GM10266 (cell line): ENCODE measurements at regions not wholly inside any gene's neighbourhood (a gene's known extent, or its start where the extent isn't known, plus 50 kb on each side); places are given as distances from the start of the nearest gene placed in this dataset.

Experiments
- DNase-seq: peaks from one replicate; pipeline ENCODE4 v3.0.0; 2012; ENCODE audit errors: extremely low spot score
- TF ChIP-seq, protein P1 (sequence below): IDR thresholded peaks from 2 replicates; pipeline ENCODE4 v1.5.1; 2012; ENCODE audit warnings: mild to moderate bottlenecking, low read depth; ENCODE audit not compliant: control insufficient read depth, insufficient read depth; ENCODE audit errors: missing control alignments

DNA sequence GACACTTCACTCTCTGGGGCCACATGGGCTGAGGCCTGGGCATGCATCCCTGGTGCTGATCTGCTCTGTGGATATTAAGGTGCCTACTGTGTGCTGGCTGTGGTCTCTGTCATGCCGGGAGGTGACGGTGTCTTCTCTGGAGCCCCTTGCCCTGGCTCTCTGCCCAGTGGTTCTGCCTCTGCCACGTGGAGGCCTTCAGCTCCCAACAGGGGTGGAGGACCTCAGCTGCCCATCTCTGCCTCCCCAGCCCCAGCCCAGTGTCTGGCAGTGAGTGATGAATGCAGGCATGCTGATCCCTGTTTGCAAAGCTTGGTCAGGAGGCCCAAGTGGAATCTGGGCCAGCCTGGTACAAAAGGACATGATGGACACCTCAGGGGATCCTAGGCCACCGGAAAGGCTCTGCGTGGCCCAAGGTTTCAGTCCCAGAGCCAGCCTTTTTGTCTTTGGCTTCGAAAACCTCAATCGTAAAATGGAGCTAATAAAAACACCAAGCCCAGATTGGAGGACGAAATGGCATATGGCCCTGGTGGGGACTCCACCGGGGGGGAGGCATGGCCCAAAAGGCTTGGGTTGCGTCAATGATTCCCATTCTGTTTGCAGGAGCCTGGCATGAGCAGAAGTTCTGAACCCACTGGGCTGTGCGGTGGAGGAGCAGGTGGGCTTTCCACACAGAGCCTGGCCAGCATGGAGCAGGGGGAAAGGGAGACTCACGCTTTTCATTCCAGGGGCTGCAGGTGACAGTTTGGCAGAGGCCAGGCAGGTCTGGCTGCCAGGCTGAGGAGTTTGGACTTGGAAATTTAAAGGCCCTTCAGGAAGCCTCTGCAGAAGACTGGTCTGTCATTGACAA is 54.7 kb upstream of the KLF13 start:
- TF ChIP-seq, protein P1, sequence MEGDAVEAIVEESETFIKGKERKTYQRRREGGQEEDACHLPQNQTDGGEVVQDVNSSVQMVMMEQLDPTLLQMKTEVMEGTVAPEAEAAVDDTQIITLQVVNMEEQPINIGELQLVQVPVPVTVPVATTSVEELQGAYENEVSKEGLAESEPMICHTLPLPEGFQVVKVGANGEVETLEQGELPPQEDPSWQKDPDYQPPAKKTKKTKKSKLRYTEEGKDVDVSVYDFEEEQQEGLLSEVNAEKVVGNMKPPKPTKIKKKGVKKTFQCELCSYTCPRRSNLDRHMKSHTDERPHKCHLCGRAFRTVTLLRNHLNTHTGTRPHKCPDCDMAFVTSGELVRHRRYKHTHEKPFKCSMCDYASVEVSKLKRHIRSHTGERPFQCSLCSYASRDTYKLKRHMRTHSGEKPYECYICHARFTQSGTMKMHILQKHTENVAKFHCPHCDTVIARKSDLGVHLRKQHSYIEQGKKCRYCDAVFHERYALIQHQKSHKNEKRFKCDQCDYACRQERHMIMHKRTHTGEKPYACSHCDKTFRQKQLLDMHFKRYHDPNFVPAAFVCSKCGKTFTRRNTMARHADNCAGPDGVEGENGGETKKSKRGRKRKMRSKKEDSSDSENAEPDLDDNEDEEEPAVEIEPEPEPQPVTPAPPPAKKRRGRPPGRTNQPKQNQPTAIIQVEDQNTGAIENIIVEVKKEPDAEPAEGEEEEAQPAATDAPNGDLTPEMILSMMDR: no peak
- DNase-seq: no peak

DNA sequence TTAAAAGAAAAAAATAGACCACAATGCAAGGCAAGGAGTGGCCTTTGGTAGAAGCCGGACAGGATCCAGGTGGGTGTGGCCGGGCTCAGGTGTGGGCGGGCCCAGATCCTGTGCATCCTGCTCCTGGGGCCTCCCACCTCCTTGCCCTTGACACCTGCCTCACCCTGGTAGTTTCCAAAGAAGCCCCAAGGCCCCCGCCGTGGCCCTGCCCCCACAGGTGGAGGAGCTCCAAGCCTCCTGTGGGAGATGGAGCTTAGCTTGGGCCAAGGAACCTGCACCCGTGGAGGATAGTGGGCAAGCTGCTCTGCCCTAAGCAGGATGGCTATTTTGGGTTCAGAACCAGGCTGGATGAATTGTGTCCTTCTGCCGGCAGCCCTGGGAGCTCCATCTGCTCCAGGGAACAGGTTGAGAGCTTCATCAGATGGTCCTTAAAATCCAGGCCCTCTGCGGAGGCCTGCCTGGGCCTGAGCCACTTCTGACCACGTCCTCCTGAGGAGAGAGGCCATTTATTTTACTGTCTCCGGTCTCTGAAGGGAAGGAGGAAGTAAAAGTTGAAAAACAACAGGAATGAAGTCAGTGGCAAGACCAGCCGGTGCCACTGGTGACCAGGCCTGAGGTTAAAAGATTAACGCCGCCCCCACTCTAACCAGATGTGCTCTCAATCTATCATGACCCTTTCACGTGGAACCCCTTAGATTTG is 53.9 kb upstream of the KLF13 start:
- TF ChIP-seq, protein P1: no peak
- DNase-seq: no peak

DNA sequence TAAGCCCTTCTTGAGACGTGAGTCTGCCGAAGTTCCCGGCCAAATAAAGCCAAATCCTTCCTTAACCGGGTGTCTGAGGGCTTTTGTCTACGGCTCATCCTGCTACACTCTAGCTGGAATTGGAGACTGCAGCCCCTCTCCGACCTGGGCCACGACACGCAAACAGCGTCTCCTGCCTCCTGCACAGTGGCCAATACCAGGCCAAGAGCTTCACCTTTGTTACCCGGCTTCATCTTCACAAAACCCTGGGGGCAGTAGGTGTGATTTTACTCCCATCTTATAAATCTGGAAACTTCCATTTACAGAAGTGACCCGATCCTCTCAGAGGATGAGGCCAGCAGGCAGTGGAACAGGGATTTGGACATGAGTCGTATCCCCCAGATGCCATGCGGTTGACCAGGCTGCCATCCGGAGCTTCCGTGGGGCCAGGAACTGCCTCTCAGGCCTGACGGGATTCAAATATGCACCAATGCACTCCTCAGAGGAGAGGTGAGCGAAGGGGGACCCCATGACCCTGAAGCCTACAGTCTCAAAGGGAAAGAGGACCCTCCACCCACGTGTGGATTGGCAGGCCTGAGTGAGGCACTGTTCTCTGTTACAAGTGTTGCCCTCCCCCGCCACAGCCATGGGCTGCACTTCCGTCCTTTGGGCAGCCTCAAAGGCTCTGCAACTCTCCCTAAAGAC is 53.2 kb upstream of the KLF13 start:
- no peak for DNase-seq
- TF ChIP-seq, protein P1: no peak

DNA sequence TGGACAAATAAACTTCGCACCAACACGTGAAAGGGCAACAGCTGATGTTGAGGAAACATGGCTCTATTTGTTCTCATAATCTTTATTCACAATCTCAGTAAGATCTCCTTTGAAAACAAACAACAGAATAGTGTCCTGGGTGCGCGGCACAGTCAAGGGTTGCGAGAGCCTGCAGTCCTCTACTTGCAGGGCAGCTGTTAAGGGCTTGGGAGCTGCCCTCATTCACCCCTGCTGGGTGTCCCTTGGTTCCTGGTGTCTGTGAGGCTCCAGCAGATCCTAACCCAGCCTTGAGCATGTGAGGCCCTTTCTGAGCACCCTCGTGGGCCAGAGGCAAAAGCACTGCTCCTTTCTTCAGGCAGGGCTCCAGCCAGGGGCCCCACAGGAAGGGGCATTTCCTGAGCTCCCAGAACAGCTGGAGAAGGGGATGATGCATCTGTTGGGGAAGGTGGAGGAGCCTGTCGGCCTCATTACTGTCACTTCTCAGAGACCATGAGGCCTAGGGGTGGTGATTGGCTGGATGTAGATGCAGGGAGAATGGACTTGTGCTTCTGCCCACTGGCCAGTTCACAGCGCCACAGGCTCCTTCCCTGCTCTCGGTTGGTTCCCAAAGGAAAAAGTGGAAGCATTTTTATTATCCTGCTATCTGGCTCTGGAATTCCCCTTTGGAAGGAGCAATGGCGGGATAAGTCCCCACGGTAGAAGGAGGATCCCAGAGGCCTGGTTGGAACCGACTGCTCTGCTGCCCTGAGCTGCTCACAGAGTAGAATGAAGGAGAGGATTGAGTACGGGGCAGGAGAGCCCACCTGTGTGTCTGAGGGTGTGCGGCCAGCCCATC is 51.9 kb upstream of the KLF13 start:
- TF ChIP-seq, protein P1: no peak
- DNase-seq: no peak

DNA sequence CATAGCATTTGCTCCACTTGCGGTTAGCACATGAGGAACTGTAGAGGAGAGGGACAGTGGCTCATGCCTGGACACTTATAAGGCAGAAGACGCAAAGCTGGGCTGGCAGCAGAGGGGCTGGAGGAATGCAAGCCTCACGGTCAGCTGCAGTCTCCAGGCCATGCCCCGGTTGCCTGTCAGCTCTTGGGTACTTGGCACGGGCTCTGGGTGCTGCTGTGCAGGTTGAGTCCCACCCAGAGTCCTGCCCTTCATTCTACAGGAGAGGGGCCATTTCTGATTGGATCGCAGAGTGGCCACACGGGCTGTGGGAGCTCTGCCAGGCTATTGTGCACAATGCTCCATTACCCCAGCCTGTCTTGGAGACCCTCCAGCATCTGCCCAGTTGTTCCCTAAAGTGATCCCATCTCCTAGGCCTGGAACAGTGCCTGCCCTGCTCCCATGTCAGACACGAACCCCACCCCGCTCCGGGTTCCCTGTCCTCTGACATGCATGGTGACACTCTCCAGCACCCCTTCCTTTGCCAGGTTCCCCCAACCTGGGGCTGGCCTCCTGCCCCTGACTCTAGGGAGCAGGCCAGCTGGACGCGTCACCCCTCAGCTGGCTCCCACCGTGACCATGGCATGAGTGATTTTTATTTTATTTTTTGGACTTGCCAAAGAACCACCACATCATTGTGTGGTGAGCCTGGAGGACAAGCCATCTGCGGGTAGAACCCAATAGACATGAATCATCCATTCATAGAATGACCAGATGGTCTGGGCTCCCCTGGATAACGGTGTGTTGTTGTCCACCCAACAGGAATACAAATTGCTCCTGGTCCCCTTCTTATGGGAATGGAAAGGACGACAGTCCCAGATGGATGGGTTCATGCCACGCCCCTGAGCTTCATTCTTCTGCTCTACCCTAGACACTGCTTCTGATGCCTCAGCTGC is 51.0 kb upstream of the KLF13 start:
- TF ChIP-seq, protein P1: no peak

More for the DNA sequence above, 51.0 kb upstream of the KLF13 start:
- no peak for DNase-seq
